ENCODE measurements at regions not wholly inside any gene's neighbourhood (a gene's known extent, or its start where the extent isn't known, plus 50 kb on each side); places are given as distances from the start of the nearest gene placed in this dataset.

GRCh38 chr15:70196372-70197316 lies 98.9 kb upstream of the TLE3 start:
- ATAC-seq: peak; percentile 96 to 97

GRCh38 chr15:70195587-70196305 lies 98.0 kb upstream of the TLE3 start:
- ATAC-seq: no peak

- no peak for ATAC-seq
Measured at GRCh38 chr15:70195171-70195570, 97.5 kb upstream of the TLE3 start.

GRCh38 chr15:70194266-70194665 lies 96.5 kb upstream of the TLE3 start:
- no peak for ATAC-seq

- ATAC-seq: no peak
Measured at GRCh38 chr15:70193734-70194133, 96.0 kb upstream of the TLE3 start.

- ATAC-seq: no peak
Measured at GRCh38 chr15:70192490-70192889, 94.8 kb upstream of the TLE3 start.

- ATAC-seq: no peak
Measured at GRCh38 chr15:70192041-70192440, 94.3 kb upstream of the TLE3 start.

GRCh38 chr15:70190965-70191364 lies 93.2 kb upstream of the TLE3 start:
- ATAC-seq: no peak

GRCh38 chr15:70189826-70190695 lies 92.3 kb upstream of the TLE3 start:
- no peak for ATAC-seq

GRCh38 chr15:70188286-70188685 lies 90.6 kb upstream of the TLE3 start:
- no peak for ATAC-seq

GRCh38 chr15:70187331-70187730 lies 89.6 kb upstream of the TLE3 start:
- ATAC-seq: no peak

GRCh38 chr15:70186152-70186551 lies 88.4 kb upstream of the TLE3 start:
- no peak for ATAC-seq

GRCh38 chr15:70185251-70185711 lies 87.6 kb upstream of the TLE3 start:
- ATAC-seq: no peak

GRCh38 chr15:70182858-70183695 lies 85.4 kb upstream of the TLE3 start:
- no peak for ATAC-seq

GRCh38 chr15:70181626-70182255 lies 84.0 kb upstream of the TLE3 start:
- no peak for ATAC-seq

GRCh38 chr15:70180186-70180875 lies 82.6 kb upstream of the TLE3 start:
- ATAC-seq: no peak

- ATAC-seq: no peak
Measured at GRCh38 chr15:70179309-70179892, 81.7 kb upstream of the TLE3 start.

- ATAC-seq: no peak
Measured at GRCh38 chr15:70178335-70179084, 80.8 kb upstream of the TLE3 start.

GRCh38 chr15:70172566-70173225 lies 75.0 kb upstream of the TLE3 start:
- ATAC-seq: no peak
